ENCODE measurements at regions not wholly inside any gene's neighbourhood (a gene's known extent, or its start where the extent isn't known, plus 50 kb on each side); places are given as distances from the start of the nearest gene placed in this dataset.

GRCh38 chr9:90444609-90445204 lies 197.9 kb downstream of the DIRAS2 start:
- TF ChIP-seq CTCF (IDR thresholded peaks at IDR 0.05) (no peak), POLR2AphosphoS5 (IDR thresholded peaks at IDR 0.05) (no peak)
